T-helper 9 cell (primary cell): ENCODE measurements at regions not wholly inside any gene's neighbourhood (a gene's known extent, or its start where the extent isn't known, plus 50 kb on each side); places are given as distances from the start of the nearest gene placed in this dataset.

Source experiments
- DNase-seq: peaks from one replicate; pipeline ENCODE4 v3.0.0-alpha.2; 2020

DNA sequence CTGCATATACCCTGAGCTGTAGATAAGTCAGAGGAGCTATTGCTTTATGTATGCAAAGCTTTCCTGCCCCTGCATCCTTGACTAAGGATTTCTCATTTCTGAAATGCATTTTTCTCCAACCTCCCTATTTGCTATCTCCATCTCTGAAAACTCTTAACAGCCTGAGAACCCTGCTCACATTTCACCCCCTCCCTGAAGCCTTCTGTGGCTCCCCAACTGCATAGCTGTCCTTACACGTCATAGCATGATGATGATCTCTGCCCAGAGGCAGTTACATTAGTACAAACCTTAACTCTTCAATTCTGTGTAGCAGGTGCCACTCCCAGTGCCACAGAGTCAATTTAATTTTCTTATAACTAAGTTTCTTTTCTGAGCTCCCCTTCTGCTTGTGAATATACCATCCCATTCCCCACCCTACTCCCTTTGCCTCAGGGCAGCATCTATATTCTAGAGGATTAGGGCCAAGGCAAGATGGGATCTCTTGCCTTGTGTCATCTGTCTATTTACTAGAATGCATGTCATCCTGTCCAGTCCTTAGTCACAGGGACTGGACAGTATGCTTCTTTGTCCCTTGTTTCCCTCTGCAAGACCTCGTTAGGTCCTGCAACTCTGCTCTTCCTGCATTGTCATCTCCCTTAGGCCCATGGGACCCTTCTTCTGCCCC is 149.7 kb upstream of the SPRY4 start:
- DNase-seq, result no peak

DNA sequence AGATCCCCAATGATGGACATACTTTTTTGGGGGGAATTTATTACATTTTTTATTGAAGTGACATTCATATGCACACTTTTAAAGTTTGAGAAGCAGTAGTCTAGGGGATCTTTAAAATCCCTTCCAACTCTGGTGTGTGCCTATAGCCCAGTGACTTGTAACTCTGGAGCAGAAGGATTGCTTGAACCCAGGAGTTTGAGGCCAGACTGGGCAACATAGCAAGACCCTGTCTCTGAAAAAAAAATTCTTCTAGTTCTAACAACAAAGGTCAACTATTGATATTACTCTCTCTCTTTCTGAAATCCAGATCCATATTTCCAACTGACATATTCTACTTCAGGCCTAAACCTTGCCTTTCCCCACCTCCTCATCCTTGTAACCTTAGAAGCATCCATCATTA is 148.2 kb upstream of the SPRY4 start:
- DNase-seq, result no peak

DNA sequence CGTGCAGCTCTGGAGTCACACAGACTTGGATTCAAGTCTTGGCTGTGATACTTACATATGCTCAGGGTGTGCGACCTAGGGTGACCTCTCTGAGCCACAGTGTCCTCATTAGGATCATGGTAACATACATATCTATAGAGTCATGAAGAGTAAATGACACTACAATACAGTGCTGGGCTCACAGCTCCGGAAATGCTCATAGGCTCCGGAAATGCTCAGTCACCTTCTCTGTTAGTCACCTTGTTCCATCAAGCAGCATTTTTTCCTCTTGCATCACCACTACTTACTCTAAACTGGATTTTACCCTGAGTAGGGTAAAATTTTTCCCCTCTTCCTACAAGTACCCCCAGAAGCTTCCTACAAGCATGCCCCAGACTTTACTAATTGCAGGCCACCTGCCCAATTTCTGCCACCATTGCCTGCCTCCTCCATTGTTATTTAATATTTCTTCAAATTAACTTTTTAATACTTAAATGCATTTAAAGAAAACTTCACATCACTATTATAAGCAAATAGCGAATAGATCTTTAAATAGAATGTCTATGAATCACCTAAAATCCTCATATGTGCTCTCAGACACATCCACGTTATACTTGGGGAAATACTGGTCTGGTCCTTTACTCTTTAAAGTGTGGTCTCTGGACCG is 147.6 kb upstream of the SPRY4 start:
- DNase-seq, result peak; percentile 21

DNA sequence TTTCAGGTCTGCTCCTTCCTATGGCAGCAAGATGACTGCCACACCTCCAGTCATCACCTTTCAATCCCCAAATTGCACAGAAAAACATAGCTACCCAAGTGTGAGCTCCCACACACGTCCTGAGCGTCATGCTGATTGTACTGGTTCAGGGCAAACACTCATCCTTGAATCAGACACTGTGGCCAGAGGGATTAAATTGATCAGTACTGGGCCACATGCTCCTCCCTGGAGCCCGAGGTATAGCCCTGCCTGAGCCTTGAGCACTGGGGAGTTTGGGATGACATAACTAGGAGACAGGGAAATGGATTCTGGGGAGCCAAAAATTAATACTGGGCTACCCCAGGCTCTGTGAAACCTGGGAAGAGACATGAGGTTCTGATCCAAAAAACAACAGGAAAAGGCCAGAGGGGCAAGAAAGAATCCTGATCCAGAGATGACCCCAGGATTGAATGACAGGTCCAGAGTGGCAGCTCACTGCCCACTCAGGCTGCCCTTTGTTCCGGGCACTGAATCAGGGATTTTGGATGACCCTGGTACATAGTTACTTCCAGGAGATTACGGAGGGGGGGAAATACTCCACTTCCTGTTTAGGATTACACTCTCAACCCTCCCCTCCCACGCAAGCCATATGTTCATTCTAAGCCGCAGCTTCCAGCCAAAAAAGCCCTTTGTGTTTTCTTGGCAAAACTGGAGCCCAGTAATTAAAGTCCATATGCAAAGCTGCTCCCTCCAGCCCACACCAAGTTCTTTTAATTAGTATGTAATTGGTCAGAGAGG is 141.6 kb upstream of the SPRY4 start:
- no peak for DNase-seq

DNA sequence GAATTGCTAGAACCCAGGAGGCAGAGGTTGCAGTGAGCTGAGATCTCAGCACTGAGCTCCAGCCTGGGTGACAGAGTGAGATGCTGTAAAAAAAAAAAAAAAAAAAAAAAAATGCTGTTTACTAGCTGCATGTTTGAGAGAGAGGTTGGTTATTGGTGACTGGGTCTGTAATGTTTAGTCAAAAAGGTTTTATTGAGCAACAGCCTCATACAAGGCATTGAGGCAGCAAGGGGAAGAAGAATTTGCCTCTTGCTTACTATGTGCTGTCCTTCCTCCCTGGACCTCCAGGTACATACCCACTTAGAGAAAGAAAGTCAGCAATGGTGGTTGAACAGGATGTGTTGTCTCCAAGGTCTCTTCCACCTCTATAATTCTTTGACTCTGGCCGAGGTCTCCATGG is 140.7 kb upstream of the SPRY4 start:
- no peak for DNase-seq

DNA sequence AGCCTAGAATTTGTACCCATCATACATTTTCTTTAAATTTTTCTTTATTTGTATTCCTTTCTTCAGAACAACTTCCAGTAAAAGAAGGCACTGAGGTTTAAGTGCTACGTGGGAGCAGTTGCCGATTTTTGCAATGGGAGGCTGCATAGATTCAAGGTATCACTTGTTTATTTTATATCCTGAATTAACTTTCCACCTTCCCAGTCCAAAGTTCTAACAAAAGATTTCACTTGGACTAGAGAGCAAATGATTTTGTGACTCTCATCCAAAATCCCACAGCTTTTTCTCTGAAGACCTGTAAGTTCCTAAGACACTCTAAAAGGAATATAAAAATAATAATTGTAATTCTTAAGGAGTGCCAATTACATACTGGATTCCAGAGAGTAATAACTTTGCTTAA is 139.1 kb upstream of the SPRY4 start:
- no peak for DNase-seq

DNA sequence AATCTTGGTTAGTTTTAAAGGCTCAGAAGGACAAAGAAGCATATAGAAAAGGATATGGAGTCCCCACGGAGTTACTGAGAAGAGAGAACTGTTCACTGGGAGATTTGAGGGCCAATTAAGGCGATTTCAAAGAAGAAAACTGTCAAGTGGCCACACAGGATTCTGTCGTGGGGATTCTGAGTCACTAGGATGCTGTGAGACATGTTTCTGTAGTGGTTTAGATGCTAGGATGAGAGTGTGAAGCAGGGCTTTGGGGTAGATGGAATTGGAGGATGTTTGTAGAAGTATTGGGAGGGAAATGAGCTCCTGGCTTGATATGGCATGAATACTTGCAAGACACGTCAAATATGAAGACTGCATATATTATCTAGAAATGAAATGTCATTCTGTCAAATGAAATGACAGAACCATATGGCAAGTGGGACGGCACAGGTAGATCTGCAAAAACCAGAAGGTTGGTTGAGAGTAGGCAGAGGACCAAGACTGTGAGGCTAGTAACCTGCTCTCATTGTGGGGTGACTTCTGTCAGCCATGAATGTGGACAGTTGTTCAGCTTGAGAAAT is 136.3 kb upstream of the SPRY4 start:
- no peak for DNase-seq

DNA sequence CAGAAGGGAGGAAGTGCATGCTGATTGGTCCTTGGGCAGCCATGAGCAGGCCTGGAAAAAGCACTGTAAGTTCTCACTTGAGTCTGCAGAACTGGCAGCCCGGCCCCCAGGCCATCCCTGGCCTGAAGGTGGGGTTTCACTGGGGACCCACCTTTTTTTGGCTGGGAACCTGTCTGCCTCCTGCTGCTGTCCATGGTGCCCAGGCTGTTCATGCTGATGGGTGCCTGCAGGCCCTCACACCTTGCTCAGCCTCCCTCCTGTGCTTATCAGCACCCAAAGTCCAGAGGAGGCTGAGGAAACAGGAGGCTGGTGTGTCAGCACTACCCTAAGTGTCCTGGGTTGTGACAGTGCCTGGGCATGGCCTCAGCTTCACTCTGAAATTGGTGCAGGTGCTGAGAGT is 134.4 kb upstream of the SPRY4 start:
- DNase-seq, result no peak

DNA sequence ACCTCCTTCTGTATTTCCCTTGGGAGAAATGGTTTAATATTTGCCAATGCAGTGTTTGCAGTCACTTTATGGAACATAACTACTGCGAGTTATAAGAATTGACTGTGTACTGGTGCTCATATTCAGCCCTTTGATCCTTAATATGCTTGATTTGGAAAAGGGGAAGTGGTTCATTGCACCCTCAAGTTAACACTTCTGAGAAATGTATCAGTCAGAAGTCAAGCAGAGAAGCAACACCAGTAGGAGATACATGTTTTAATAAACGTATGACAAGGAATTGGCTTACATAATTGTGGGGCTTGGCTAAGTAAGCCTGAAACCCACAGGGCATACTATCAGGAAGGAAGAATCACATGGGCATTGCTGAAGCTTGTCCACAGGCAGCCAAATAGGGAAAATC is 131.0 kb upstream of the SPRY4 start:
- no peak for DNase-seq

DNA sequence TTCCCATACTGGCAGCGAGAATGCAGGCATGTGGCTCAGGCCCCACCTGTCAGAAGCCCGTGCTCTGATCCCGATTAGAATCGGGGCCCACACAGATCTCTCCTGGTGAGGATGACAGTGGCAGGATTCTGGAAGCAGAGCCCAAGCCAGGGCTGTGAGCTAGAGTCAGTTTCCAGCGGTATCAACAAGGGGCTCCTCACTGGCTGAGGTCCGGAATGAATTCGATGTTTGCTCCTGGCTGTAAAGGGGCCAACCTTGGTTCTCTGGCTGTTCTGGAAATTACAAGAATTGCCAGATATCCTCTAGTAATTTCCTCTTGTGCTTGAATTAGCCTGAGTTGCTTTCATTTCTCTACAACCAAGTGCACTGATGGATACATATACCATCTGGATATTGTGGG is 129.1 kb upstream of the SPRY4 start:
- no peak for DNase-seq

DNA sequence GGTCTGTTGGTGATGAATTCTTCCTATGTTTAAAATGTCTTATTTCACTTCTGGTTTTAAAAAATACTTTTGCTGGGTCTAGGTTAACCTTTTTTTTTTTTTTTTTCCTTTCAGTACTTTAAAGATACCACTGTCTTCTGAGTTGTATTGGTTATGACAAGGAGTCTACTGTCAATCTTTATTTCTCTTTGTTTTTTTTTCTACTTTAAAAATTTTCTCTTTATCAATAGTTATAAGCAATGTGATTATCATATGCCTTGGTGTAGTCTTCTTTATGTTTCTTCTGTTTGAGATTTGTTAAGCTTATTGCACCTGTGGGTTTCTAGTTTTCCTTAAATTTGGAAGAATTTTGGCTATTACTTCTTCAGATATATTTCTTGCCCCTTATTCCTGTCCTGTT is 125.6 kb upstream of the SPRY4 start:
- no peak for DNase-seq

DNA sequence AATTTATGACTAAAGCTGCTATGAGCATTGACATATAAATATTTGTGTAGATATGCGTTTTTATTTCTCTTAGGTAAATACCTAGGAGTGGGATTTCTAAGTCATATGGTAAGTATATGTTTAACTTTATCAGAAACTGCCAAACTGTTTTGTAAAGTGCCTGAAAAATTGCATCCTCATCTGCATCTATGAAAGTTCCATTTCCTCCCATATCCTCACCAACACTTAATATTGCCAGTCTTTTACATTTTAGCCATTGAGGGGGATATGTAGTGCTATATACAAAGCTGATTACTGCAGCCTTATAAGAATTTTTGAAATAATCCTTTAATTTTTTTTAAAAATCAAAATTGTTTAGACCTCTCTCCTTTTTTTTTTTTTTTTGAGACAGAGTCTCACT is 123.1 kb upstream of the SPRY4 start:
- DNase-seq, result no peak

DNA sequence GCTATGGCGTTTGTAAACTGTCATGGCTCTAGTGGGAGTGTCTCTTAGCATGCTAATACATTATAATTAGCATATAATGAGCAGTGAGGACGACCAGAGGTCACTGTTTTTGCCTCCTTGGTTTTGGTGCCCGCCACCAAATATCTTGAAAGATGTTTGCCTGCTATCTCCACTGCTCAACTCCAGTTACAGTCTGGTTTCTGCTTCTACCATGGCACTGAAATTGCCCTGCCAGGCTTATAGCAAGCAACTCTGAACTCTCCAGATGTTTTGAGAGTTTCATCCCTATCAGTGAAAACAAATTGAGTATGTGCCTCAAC is 122.1 kb upstream of the SPRY4 start:
- no peak for DNase-seq

DNA sequence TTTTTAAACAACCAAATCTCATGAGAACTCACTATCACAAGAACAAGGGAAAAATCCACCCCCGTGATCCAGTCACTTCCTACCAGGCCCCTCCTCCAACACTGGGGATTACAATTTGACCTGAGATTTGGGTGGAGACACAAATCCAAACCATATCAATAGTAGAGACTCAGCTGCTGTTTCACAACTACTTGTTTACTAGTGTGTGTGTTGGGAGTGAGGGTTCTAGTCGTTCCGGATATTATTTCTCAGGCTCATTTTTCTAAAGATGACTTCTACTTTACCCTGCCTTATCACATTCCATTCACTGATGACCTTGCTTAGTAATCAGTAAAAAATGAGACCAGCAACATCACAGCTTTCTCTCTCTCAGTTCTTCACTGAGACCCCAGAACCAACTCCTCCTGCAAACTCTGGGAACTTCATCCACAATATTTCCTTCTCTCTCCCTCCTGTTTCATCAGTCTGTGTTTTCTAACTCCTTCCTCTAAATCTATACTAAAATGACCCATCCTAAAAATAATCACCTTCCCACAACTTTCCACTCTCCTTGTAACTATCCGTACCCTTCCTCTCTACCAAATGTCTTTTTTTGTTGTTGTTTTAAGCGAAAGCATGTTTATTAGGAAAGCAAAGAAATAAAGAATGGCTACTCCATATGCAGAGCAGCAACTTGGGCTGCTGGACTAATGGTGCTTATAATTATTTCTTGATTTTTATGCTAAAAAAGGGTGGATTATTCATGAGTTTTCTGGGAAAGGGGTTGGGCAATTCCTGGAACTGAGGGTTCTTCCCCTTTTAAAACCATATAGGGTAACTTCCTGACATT is 121.5 kb upstream of the SPRY4 start:
- DNase-seq, result no peak

DNA sequence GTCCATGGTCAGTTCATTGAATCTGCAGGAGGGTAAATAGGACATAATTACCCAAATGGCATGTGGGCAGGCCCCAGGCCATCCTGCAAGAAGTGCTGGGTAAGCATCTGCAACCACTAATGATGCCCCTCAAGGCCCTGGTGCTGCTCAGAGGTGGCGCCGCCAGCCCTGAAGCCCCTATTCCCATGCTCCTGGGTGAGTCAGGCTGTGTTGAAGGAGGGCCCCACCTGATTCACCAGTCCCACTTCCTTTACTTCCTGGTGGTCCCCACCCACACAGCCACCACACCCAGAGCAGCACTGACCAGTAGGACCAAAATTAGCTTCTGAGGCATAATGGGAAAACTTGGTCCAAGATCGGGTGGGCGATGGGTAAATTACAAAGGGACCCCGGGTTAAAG is 120.4 kb upstream of the SPRY4 start:
- DNase-seq, result no peak

DNA sequence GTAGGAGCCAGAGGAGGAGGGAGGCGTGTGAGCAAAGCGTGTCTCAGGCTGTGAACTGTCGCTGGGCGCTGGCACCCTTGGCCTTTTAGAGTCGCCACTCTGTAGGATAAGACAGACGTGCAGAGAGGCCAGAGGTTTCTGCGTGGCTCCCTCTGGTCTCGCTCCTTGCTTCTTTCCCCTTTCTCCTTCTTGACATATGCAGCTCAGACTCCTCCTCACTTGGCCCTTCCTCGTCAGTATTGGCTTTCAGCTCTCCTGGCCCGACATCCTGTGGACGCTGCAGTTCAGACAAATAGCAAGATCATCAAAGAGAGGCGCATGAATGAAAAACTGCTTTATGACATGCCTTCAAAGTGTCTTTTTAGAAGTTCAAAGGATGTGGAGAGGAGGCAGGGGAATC is 116.8 kb upstream of the SPRY4 start:
- DNase-seq, result no peak

DNA sequence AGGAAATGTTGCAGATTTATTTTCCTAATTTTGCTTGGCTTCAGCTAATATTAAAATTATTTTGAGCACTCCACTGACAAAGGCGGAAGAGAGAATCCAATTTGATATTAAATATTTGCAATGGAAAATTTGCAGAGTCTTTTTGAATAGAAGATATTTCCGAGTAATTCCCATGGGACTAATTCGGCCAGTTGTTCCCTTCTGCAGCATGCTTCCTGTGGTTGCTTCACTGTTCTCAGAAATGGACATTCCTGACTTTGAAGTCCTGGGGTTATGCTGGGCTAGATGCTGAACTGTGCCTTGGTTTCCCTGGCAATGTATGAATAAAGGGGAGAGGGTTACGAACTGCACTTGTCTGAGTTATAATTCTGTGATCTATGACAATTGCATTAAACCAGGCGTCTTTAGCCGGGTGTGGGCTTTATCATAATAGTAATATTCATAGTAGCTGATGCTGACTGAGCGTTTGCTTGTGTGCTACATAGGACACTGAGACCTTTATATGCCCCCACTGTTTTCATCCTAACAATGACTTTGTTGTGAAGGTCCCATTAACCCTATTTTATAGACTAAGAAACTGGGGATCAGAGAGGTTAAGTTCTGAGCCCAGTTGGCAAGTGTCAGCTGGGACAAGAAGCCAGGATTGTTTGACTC is 114.5 kb upstream of the SPRY4 start:
- DNase-seq, result no peak

DNA sequence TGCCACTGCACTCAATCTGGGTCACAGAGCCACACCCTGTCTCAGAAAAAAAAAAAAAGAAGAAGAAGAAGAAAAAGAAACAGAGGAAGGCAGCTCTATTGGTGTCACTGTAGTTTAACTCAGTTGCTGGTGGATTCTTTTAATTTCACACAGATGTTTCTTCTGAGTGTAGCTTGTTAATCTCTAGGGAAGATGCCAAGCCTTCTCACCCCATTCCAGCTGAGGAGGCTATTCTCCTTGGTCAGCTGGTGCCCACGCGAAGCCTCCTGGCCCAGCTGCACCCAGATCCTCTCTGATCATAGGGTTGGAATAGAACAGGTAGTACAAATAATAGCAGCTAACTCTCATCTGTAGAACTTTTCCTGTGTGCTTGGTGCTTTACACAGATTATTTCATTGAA is 113.8 kb upstream of the SPRY4 start:
- no peak for DNase-seq

DNA sequence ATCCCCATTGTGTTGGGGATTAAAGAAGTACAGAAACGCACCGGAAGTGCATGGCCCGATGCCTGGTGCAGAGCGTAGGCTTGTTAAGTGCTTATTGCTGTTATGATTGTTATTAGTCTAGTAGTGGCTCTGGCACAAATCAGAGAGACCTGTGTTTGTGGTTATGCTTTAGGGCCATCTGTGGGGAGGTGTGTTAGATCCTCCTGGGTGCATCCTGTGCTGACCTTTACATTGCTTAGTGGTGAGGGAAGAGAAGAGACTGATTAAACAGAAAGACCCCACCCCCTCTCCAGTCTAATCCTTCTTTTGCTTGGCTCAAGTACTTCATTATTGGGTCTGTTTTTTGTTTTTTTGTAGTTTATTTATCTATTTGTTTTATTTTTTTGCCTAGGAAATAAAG is 112.7 kb upstream of the SPRY4 start:
- DNase-seq, result no peak

DNA sequence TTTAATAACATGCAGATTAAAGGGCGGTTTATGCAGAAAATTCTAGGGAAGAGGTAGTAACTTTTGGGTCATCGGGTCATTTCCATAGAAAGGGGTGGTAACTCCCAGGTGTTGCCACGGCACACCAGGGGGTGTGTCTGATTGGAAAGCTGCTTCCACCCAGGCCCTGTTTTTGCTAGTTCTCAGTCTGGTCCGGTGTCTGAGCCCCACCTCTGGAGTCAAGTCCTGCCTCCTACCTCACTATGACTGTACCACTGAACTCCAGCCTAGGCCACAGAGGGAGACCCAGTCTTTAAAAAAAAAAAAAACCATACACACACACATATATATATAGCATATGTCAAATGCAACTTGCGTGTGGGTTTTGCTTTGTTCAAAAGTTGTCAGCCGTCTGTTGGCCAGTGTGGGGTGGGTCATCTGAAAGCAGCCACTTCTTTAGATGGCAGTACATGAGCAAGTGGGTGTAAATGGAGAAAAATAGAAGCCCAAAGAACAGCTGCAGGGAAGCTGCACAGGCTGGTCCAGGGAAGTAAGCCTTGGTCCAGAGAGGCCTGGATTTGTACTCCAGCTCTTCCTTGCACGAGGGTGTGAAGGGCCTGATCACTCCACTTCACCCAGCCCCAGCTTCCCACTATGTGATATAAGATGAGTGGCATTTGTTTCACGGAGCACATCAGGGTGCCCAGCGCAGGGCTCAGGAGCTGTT is 110.7 kb upstream of the SPRY4 start:
- no peak for DNase-seq

DNA sequence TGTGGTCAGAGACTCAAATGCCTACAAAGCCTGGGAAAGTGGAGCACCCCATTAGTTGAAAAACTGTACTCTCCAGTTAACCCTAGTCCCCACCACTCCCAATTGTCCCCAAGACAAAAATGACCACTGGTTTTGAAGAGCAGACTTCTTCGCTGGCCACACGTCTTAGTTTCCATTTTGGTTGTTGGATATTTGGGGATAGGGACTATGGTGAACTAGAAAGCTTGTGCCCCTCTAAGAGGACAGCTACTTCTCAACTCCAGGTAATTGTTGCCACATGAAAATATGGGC is 109.4 kb upstream of the SPRY4 start:
- DNase-seq, result no peak
